Suprapubic skin (tissue), 4 donors: ENCODE measurements at regions not wholly inside any gene's neighbourhood (a gene's known extent, or its start where the extent isn't known, plus 50 kb on each side); places are given as distances from the start of the nearest gene placed in this dataset.

ENCODE experiments used
- EP300 ChIP-seq: sonication (generic); formaldehyde crosslinking; IDR thresholded peaks from one replicate; pipeline ENCODE4 v1.6.1; 2017; ENCODE audit warnings: antibody characterized with exemption
- POLR2AphosphoS5 ChIP-seq, 3 donors: sonication (generic); formaldehyde crosslinking; IDR thresholded peaks; one replicate each; pipeline ENCODE4 v1.6.1; 2017; ENCODE audit warnings: antibody characterized with exemption in 3 of 3

DNA sequence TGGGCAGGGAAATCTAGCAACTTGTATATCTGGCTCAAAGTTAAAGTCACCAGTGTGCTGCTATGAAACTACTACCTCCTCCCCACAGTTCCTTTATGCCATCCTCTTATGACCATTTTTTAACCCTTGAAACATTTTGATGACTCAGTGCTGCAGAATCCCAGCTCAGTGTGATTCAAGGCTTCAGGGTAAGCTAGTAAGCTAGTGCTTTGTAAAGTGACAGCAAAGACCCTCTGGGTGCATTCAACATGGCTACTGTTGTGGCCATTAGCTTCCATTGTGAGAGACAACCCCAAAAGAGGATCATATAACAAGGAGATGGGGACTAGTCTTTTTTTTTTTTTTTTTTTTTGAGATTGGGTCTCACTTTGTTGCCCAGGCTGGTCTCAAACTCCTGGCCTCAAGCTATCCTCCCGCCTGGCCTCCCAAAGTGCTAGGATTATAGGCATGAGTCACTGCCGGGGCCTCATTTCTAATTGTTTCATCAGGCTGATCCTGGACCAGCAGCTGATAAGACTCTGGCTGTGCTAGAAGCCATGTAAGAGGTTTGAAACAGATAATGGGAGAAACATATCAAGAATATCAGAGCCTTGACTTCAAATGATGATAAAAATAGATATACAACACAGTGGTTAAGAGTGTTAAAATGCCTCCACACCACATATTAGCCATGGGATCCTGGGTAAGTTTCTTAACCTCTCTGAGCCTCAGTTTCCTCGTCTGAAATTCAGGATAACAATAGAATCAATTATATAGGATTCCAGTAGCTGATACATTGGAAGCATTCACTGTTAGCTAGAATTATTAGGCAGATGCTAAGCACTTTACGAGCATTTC, 65.7 kb upstream of the RTN4 start:
- TF ChIP-seq EP300 (no peak), POLR2AphosphoS5 (IDR thresholded peaks at IDR 0.05) (no peak)
